ENCODE measurements at regions not wholly inside any gene's neighbourhood (a gene's known extent, or its start where the extent isn't known, plus 50 kb on each side); places are given as distances from the start of the nearest gene placed in this dataset.

DNA sequence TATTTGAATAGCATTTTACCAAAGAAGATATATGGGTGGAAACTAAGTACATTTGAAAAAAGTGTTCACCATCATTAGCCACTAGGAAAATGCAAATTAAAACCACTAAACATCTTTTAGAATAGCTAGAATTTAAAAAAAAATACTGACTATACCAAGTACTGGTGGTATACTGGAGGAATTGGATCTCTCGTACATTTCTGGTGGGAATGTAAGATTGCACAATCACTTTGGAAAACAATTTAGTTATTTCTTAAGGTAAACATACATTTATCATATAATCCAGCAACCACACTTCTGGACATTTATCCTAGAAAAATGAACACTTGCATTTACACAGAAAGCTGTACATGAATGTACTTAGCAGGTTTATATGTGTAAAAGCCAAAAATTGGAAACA lies 303.5 kb downstream of the MID1IP1 start:
- H3K27me3 ChIP-seq (ENCODE audit: control insufficient read depth, insufficient read depth, low read length), result no peaks in the 10 kb centered on the region
- no peak overlapping the region for H3K4me3 ChIP-seq (ENCODE audit: low read depth, low read length)
- no peaks in the 10 kb centered on the region for H3K36me3 ChIP-seq (ENCODE audit: control insufficient read depth, insufficient read depth, low read length)
- no peak for DNase-seq (ENCODE audit: low read depth)
- TF ChIP-seq, protein P1, sequence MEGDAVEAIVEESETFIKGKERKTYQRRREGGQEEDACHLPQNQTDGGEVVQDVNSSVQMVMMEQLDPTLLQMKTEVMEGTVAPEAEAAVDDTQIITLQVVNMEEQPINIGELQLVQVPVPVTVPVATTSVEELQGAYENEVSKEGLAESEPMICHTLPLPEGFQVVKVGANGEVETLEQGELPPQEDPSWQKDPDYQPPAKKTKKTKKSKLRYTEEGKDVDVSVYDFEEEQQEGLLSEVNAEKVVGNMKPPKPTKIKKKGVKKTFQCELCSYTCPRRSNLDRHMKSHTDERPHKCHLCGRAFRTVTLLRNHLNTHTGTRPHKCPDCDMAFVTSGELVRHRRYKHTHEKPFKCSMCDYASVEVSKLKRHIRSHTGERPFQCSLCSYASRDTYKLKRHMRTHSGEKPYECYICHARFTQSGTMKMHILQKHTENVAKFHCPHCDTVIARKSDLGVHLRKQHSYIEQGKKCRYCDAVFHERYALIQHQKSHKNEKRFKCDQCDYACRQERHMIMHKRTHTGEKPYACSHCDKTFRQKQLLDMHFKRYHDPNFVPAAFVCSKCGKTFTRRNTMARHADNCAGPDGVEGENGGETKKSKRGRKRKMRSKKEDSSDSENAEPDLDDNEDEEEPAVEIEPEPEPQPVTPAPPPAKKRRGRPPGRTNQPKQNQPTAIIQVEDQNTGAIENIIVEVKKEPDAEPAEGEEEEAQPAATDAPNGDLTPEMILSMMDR (IDR thresholded peaks at IDR 0.05; ENCODE audit: insufficient read depth, low read length, severe bottlenecking), result no peak
- FAIRE-seq, result no peak

DNA sequence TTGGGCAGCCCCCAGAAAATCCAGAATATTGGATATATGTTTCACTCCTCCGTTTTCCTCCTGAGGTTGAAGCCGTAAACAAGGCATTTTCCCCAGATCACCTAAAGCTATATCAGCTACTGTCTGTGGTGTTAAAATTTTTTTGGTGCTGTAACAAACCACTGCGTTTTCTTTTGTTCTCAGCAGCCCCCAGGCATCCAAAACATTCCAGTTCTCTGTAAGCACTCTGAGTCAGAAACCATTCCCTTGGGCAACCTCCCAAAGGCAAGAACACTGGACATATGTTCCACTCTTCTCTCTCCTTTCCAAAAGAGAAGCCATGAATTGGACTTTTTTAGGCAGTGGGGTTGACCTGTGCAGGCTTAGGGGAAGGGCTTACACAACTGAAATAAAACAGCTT lies 310.9 kb downstream of the MID1IP1 start:
- FAIRE-seq (no peak), DNase-seq (ENCODE audit: low read depth) (peak; percentile 42)
- H3K27me3 ChIP-seq (ENCODE audit: control insufficient read depth, insufficient read depth, low read length), result no peaks in the 10 kb centered on the region
- TF ChIP-seq, protein P1 (IDR thresholded peaks at IDR 0.05; ENCODE audit: insufficient read depth, low read length, severe bottlenecking), result no peak
- H3K36me3 ChIP-seq (ENCODE audit: control insufficient read depth, insufficient read depth, low read length), result no peaks in the 10 kb centered on the region
- no peak overlapping the region for H3K4me3 ChIP-seq (ENCODE audit: low read depth, low read length)

DNA sequence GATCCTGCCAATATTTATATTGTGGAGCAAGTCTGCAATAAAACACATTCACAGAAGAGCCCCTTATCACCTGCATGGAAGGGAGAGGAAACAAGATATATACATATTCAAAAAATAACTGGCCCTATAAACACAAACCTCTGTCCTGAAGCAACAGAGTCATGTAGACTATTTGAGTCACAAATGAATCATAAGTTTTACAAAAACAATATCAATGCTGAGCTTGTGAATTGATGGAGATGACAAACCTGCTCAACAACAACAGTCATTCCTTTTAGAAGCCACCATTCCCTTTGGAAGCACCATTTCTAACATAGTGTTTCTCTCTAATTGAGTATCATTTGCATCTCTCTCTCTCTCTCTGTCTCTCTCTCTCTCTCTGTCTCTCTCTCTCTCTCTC lies 313.9 kb downstream of the MID1IP1 start:
- Histone ChIP-seq H3K36me3 (ENCODE audit: control insufficient read depth, insufficient read depth, low read length) (no peaks in the 10 kb centered on the region), H3K27me3 (ENCODE audit: control insufficient read depth, insufficient read depth, low read length) (no peaks in the 10 kb centered on the region), H3K4me3 (ENCODE audit: low read depth, low read length) (no peak overlapping the region)
- FAIRE-seq (no peak), DNase-seq (ENCODE audit: low read depth) (peak; percentile 83)
- TF ChIP-seq, protein P1 (IDR thresholded peaks at IDR 0.05; ENCODE audit: insufficient read depth, low read length, severe bottlenecking), result no peak

DNA sequence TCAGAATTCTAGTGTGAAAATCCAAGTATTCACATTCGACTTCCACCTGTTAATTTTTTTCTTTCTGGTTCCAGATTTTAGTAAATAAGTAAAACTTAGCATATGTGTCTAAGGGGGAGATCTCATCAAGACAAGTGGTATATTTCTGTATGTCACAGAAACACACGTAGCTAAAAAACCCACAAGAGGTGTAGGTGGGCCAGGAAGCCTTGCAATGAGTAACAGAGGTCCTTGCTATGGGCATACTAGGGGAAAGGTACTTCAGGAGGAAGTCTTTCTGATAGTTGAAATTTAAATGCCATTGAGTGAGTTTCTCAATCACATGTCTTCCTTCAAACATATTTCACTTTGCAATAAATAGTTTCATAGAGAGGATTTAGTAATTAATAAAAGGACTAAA lies 315.8 kb downstream of the MID1IP1 start:
- DNase-seq (ENCODE audit: low read depth) (no peak), FAIRE-seq (no peak)
- Histone ChIP-seq H3K36me3 (ENCODE audit: control insufficient read depth, insufficient read depth, low read length) (no peaks in the 10 kb centered on the region), H3K27me3 (ENCODE audit: control insufficient read depth, insufficient read depth, low read length) (no peaks in the 10 kb centered on the region), H3K4me3 (ENCODE audit: low read depth, low read length) (no peak overlapping the region)
- TF ChIP-seq, protein P1 (IDR thresholded peaks at IDR 0.05; ENCODE audit: insufficient read depth, low read length, severe bottlenecking), result no peak

DNA sequence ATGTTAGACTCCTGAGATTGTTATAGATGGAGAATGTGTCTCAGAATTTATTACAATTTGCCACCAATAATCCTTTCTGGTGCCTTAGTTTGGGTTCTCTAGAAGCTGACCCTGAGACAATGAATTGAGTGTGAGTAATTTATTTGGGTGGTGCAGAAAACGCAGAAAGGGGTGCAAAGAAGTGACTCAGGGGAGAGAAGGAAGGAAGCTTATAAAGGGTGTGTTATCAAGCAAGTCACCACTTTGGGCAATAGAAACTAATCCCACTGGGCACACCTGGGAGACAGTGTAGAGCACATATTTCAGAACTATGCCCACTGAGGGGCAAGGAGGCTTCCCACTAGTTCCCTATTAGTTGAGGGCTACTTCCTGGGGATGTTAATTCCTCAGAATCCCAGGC lies 320.6 kb downstream of the MID1IP1 start:
- no peaks in the 10 kb centered on the region for H3K36me3 ChIP-seq (ENCODE audit: control insufficient read depth, insufficient read depth, low read length)
- no peaks in the 10 kb centered on the region for H3K27me3 ChIP-seq (ENCODE audit: control insufficient read depth, insufficient read depth, low read length)
- H3K4me3 ChIP-seq (ENCODE audit: low read depth, low read length), result no peak overlapping the region
- FAIRE-seq (no peak), DNase-seq (ENCODE audit: low read depth) (peak; percentile 53)
- TF ChIP-seq, protein P1 (IDR thresholded peaks at IDR 0.05; ENCODE audit: insufficient read depth, low read length, severe bottlenecking), result no peak

DNA sequence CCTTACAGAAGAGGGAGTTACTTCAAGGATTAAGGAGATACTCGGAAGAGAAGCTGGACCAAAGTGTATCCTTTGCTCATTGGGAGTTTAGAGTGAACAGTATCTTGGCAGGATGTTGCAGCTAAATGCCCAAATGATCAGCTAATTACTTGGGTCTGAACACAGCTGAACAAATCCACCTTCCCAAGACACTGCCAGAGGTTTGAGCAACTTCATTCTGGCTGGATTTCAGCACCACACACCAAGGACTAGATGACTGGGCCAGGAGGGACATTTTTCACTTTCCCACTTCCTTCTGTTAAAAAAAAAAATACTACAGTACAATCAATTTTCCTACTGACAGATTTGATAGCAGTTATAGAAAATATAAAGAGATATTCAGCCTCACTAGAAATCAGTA lies 324.6 kb downstream of the MID1IP1 start:
- FAIRE-seq (no peak), DNase-seq (ENCODE audit: low read depth) (no peak)
- TF ChIP-seq, protein P1 (IDR thresholded peaks at IDR 0.05; ENCODE audit: insufficient read depth, low read length, severe bottlenecking), result no peak
- Histone ChIP-seq H3K4me3 (ENCODE audit: low read depth, low read length) (no peak overlapping the region), H3K27me3 (ENCODE audit: control insufficient read depth, insufficient read depth, low read length) (no peaks in the 10 kb centered on the region), H3K36me3 (ENCODE audit: control insufficient read depth, insufficient read depth, low read length) (no peaks in the 10 kb centered on the region)
